OCI-LY1 (cell line): ENCODE measurements at regions not wholly inside any gene's neighbourhood (a gene's known extent, or its start where the extent isn't known, plus 50 kb on each side); places are given as distances from the start of the nearest gene placed in this dataset.

Experiments used
- H2AFZ ChIP-seq: fragments of 200-600 bp; sonication (generic), shearing (Covaris generic); 2 replicates; pipeline ENCODE4 v1.6.0; 2014; ENCODE audit warnings: antibody characterized with exemption, mild to moderate bottlenecking, low read length
- H3F3A ChIP-seq: fragments of 200-600 bp; sonication (generic), shearing (Covaris generic); 2 replicates; pipeline ENCODE4 v1.6.0; 2014; ENCODE audit warnings: mild to moderate bottlenecking, antibody characterized with exemption, low read length, moderate library complexity; ENCODE audit not compliant: insufficient read depth
- H3K27ac ChIP-seq: fragments of 200-600 bp; sonication (generic); 2 replicates; pipeline ENCODE4 v1.5.1; 2014; ENCODE audit warnings: low read length, mixed run types, mild to moderate bottlenecking, low read depth; ENCODE audit not compliant: poor library complexity, severe bottlenecking
- H3K27me3 ChIP-seq: fragments of 200-600 bp; sonication (generic); 2 replicates; pipeline ENCODE4 v1.6.0; 2014; ENCODE audit warnings: antibody characterized with exemption, mild to moderate bottlenecking, low read length, moderate library complexity; ENCODE audit not compliant: insufficient read depth
- H3K36me3 ChIP-seq: fragments of 200-600 bp; sonication (generic); 2 replicates; pipeline ENCODE4 v1.6.1; 2014; ENCODE audit warnings: mild to moderate bottlenecking, antibody characterized with exemption, low read length, moderate library complexity, mixed read lengths; ENCODE audit not compliant: insufficient read depth
- H3K4me1 ChIP-seq: fragments of 200-600 bp; sonication (generic); 2 replicates; pipeline ENCODE4 v1.5.1; 2014; ENCODE audit warnings: mild to moderate bottlenecking, low read length, moderate library complexity; ENCODE audit not compliant: insufficient read depth, severe bottlenecking
- H3K4me2 ChIP-seq: fragments of 200-600 bp; sonication (generic), shearing (Covaris generic); 2 replicates; pipeline ENCODE4 v1.6.1; 2014; ENCODE audit warnings: low read length
- H3K4me3 ChIP-seq: fragments of 200-600 bp; sonication (generic); 2 replicates; pipeline ENCODE4 v1.5.1; 2014; ENCODE audit warnings: low read length, low read depth, mild to moderate bottlenecking, mixed read lengths; ENCODE audit not compliant: poor library complexity, severe bottlenecking
- H3K79me2 ChIP-seq: fragments of 200-600 bp; shearing (Covaris generic); 2 replicates; pipeline ENCODE4 v1.6.1; 2016; ENCODE audit warnings: mixed run types, low read length, mixed read lengths; ENCODE audit not compliant: insufficient read depth
- H3K9ac ChIP-seq: fragments of 200-600 bp; sonication (generic), shearing (Covaris generic); 2 replicates; pipeline ENCODE4 v1.6.1; 2014; ENCODE audit warnings: mild to moderate bottlenecking, low read length, mixed read lengths
- H3K9me2 ChIP-seq: fragments of 200-600 bp; sonication (generic), shearing (Covaris generic); 2 replicates; pipeline ENCODE4 v1.6.1; 2014; ENCODE audit warnings: low read depth, mild to moderate bottlenecking, low read length, mixed read lengths
- H3K9me3 ChIP-seq: fragments of 200-600 bp; shearing (Covaris generic); 2 replicates; pipeline ENCODE4 v1.6.1; 2014; ENCODE audit warnings: low read length, mixed read lengths
- H4K20me1 ChIP-seq: fragments of 200-600 bp; sonication (generic), shearing (Covaris generic); 2 replicates; pipeline ENCODE4 v1.6.0; 2016; ENCODE audit warnings: mild to moderate bottlenecking, low read length; ENCODE audit not compliant: insufficient read depth
- CTCF ChIP-seq: fragments of 200-600 bp; sonication (generic), shearing (Covaris generic); IDR thresholded peaks from 2 replicates; pipeline ENCODE4 v1.5.1; 2017; ENCODE audit warnings: mild to moderate bottlenecking, antibody characterized with exemption, low read length, moderate library complexity, mixed read lengths
- EZH2 ChIP-seq: fragments of 200-600 bp; sonication (generic), shearing (Covaris generic); IDR thresholded peaks from 2 replicates; pipeline ENCODE4 v1.8.0; 2017; ENCODE audit warnings: borderline replicate concordance, mixed run types, mild to moderate bottlenecking, antibody characterized with exemption, low read length, moderate library complexity, mixed read lengths

- H3K27ac ChIP-seq: no peak overlapping the region
- H3K4me1 ChIP-seq: peaks cover 27% of the 10 kb centered on the region
- no peaks in the 10 kb centered on the region for H4K20me1 ChIP-seq
- H3K4me2 ChIP-seq: no peak overlapping the region
- no peaks in the 10 kb centered on the region for H3K79me2 ChIP-seq
- TF ChIP-seq EZH2: no peak
- no peak for TF ChIP-seq CTCF
- H3K27me3 ChIP-seq: no peaks in the 10 kb centered on the region
- no peaks in the 10 kb centered on the region; the same call in 1 of the 2 replicates for H3K36me3 ChIP-seq
- no peak overlapping the region for H3K9ac ChIP-seq
- no peaks in the 10 kb centered on the region for H3F3A ChIP-seq
- no peak overlapping the region for H2AFZ ChIP-seq
- H3K9me3 ChIP-seq: no peaks in the 10 kb centered on the region; the same call in 1 of the 2 replicates
- no peak overlapping the region for H3K4me3 ChIP-seq
- H3K9me2 ChIP-seq: no peaks in the 10 kb centered on the region; the same call in 1 of the 2 replicates
These were observed 50.9 kb downstream of the ANXA2R start for GRCh38 chr5:42989190-42989589.

- no peak overlapping the region for H3K9ac ChIP-seq
- H3K4me2 ChIP-seq: no peak overlapping the region
- H4K20me1 ChIP-seq: no peaks in the 10 kb centered on the region
- no peak for TF ChIP-seq EZH2
- no peak for TF ChIP-seq CTCF
- H3K36me3 ChIP-seq: no peaks in the 10 kb centered on the region; the same call in 1 of the 2 replicates
- no peaks in the 10 kb centered on the region for H3F3A ChIP-seq
- no peaks in the 10 kb centered on the region for H3K79me2 ChIP-seq
- no peaks in the 10 kb centered on the region; the same call in 1 of the 2 replicates for H3K9me3 ChIP-seq
- H3K9me2 ChIP-seq: no peaks in the 10 kb centered on the region; the same call in 1 of the 2 replicates
- no peaks in the 10 kb centered on the region for H3K27me3 ChIP-seq
- no peak overlapping the region for H3K27ac ChIP-seq
- H2AFZ ChIP-seq: no peak overlapping the region
- no peak overlapping the region for H3K4me3 ChIP-seq
- peaks cover 21% of the 10 kb centered on the region for H3K4me1 ChIP-seq
These were observed 51.6 kb downstream of the ANXA2R start for GRCh38 chr5:42988568-42988967.

- Histone ChIP-seq H3F3A (no peaks in the 10 kb centered on the region), H3K9me2 (no peaks in the 10 kb centered on the region; the same call in 1 of the 2 replicates), H4K20me1 (no peaks in the 10 kb centered on the region), H3K36me3 (no peaks in the 10 kb centered on the region), H3K27me3 (no peaks in the 10 kb centered on the region), H3K79me2 (no peaks in the 10 kb centered on the region), H3K9ac (no peak overlapping the region), H3K9me3 (no peaks in the 10 kb centered on the region; the same call in 1 of the 2 replicates), H2AFZ (no peak overlapping the region), H3K27ac (no peak overlapping the region), H3K4me2 (no peak overlapping the region), H3K4me1 (no peaks in the 10 kb centered on the region), H3K4me3 (no peak overlapping the region)
- TF ChIP-seq CTCF: no peak
- TF ChIP-seq EZH2: no peak
These were observed 54.7 kb downstream of the ANXA2R start for GRCh38 chr5:42985129-42986037.
